ENCODE measurements at regions not wholly inside any gene's neighbourhood (a gene's known extent, or its start where the extent isn't known, plus 50 kb on each side); places are given as distances from the start of the nearest gene placed in this dataset.

DNA sequence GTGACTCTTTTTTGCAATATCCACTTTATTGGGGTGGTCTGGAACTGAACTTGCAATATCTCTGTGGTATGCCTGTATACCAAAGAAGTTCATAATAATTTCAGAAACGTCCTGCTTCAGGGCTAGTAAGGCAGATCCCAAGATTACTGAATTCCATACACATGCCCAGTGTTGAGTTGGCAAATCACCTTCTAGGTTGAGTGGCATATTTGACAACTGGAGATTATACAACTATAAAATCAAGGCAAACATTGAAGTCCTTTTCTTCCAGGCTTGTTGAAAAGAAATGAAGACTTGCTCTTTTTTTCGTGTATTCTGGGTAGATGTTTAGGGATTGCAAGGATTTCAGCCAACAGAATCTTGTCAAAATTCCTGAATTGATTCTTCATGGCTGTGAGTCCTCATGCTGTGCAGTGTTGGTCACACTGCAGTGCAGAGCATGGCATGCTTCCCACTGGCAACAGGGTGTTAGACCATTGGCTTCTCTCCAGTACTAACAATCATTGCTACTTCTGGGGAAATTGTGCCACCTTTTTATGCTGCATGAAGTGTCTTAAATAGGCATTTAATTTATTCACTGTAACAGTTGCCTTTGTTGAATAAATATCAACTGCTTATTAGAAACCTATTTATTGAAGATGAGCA lies 367.1 kb upstream of the ADGRL4 start:
- TF ChIP-seq, protein P1, sequence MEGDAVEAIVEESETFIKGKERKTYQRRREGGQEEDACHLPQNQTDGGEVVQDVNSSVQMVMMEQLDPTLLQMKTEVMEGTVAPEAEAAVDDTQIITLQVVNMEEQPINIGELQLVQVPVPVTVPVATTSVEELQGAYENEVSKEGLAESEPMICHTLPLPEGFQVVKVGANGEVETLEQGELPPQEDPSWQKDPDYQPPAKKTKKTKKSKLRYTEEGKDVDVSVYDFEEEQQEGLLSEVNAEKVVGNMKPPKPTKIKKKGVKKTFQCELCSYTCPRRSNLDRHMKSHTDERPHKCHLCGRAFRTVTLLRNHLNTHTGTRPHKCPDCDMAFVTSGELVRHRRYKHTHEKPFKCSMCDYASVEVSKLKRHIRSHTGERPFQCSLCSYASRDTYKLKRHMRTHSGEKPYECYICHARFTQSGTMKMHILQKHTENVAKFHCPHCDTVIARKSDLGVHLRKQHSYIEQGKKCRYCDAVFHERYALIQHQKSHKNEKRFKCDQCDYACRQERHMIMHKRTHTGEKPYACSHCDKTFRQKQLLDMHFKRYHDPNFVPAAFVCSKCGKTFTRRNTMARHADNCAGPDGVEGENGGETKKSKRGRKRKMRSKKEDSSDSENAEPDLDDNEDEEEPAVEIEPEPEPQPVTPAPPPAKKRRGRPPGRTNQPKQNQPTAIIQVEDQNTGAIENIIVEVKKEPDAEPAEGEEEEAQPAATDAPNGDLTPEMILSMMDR (IDR thresholded peaks at IDR 0.05): no peak
- TF ChIP-seq EP300 (IDR thresholded peaks at IDR 0.05) (no peak), POLR2AphosphoS5 (IDR thresholded peaks at IDR 0.05) (no peak)

Data from sigmoid colon (tissue), 4 donors.